ENCODE measurements at regions not wholly inside any gene's neighbourhood (a gene's known extent, or its start where the extent isn't known, plus 50 kb on each side); places are given as distances from the start of the nearest gene placed in this dataset.

GRCh38 chr6:48184648-48185047, 73.7 kb upstream of the PTCHD4 start:
- DNase-seq (ENCODE audit: low read depth), result no peak
- no peak overlapping the region for H3K4me3 ChIP-seq (ENCODE audit: low read depth, low read length)
- no peak for TF ChIP-seq CTCF (conservative IDR thresholded peaks at IDR 0.05; ENCODE audit: low read depth, low read length)

GRCh38 chr6:48183811-48184605, 73.0 kb upstream of the PTCHD4 start:
- no peak overlapping the region for H3K4me3 ChIP-seq (ENCODE audit: low read depth, low read length)
- no peak for TF ChIP-seq CTCF (conservative IDR thresholded peaks at IDR 0.05; ENCODE audit: low read depth, low read length)
- DNase-seq (ENCODE audit: low read depth), result peak; percentile 13

GRCh38 chr6:48183178-48183577, 72.2 kb upstream of the PTCHD4 start:
- DNase-seq (ENCODE audit: low read depth), result no peak

GRCh38 chr6:48178700-48179099, 67.7 kb upstream of the PTCHD4 start:
- DNase-seq (ENCODE audit: low read depth), result no peak
- H3K4me3 ChIP-seq (ENCODE audit: low read depth, low read length), result no peak overlapping the region
- no peak for TF ChIP-seq CTCF (conservative IDR thresholded peaks at IDR 0.05; ENCODE audit: low read depth, low read length)

More at GRCh38 chr6:48183178-48183577, 72.2 kb upstream of the PTCHD4 start:
- TF ChIP-seq CTCF (conservative IDR thresholded peaks at IDR 0.05; ENCODE audit: low read depth, low read length), result no peak
- no peak overlapping the region for H3K4me3 ChIP-seq (ENCODE audit: low read depth, low read length)

GRCh38 chr6:48177786-48178185, 66.8 kb upstream of the PTCHD4 start:
- no peak for DNase-seq (ENCODE audit: low read depth)
- no peak overlapping the region for H3K4me3 ChIP-seq (ENCODE audit: low read depth, low read length)
- no peak for TF ChIP-seq CTCF (conservative IDR thresholded peaks at IDR 0.05; ENCODE audit: low read depth, low read length)

- DNase-seq (ENCODE audit: low read depth), result no peak
- TF ChIP-seq CTCF (conservative IDR thresholded peaks at IDR 0.05; ENCODE audit: low read depth, low read length), result no peak
- no peak overlapping the region for H3K4me3 ChIP-seq (ENCODE audit: low read depth, low read length)
Observed at GRCh38 chr6:48176645-48177308, 65.8 kb upstream of the PTCHD4 start.
